DMS79 (cell line): ENCODE measurements at regions not wholly inside any gene's neighbourhood (a gene's known extent, or its start where the extent isn't known, plus 50 kb on each side); places are given as distances from the start of the nearest gene placed in this dataset.
"Not testable (repeated sequence)": the region's sequence is repeated elsewhere in the genome, so short reads cannot be mapped to it uniquely, and the experiment has no call there.

ENCODE experiments used
- DNase-seq: peaks from one replicate; lab custom pipeline; 2025; lab: John Stamatoyannopoulos, UW

- DNase-seq, result no peak
Measured at GRCh38 chr1:59214248-59215208, 82.4 kb upstream of the FGGY start.

- DNase-seq, result no peak
Measured at GRCh38 chr1:59215766-59216291, 81.1 kb upstream of the FGGY start.

GRCh38 chr1:59217439-59217838 is 79.5 kb upstream of the FGGY start:
- not testable (repeated sequence) for DNase-seq

GRCh38 chr1:59218521-59219236 is 78.2 kb upstream of the FGGY start:
- DNase-seq, result no peak

GRCh38 chr1:59219916-59220315 is 77.0 kb upstream of the FGGY start:
- no peak for DNase-seq

GRCh38 chr1:59220356-59220755 is 76.5 kb upstream of the FGGY start:
- DNase-seq, result no peak

- no peak for DNase-seq
Measured at GRCh38 chr1:59223198-59223597, 73.7 kb upstream of the FGGY start.

- no peak for DNase-seq
Measured at GRCh38 chr1:59223989-59224634, 72.8 kb upstream of the FGGY start.

- DNase-seq, result no peak
Measured at GRCh38 chr1:59225594-59226316, 71.1 kb upstream of the FGGY start.

- DNase-seq, result no peak
Measured at GRCh38 chr1:59229138-59229537, 67.8 kb upstream of the FGGY start.

GRCh38 chr1:59230622-59231021 is 66.3 kb upstream of the FGGY start:
- no peak for DNase-seq

- no peak for DNase-seq
Measured at GRCh38 chr1:59232216-59232615, 64.7 kb upstream of the FGGY start.

- no peak for DNase-seq
Measured at GRCh38 chr1:59233444-59233843, 63.5 kb upstream of the FGGY start.

GRCh38 chr1:59236721-59237545 is 60.0 kb upstream of the FGGY start:
- DNase-seq, result no peak

GRCh38 chr1:59237900-59238299 is 59.0 kb upstream of the FGGY start:
- DNase-seq, result no peak

- DNase-seq, result no peak
Measured at GRCh38 chr1:59238333-59238934, 58.5 kb upstream of the FGGY start.

GRCh38 chr1:59238993-59239392 is 57.9 kb upstream of the FGGY start:
- DNase-seq, result no peak

- no peak for DNase-seq
Measured at GRCh38 chr1:59241909-59242308, 55.0 kb upstream of the FGGY start.

- DNase-seq, result no peak
Measured at GRCh38 chr1:59242370-59242769, 54.5 kb upstream of the FGGY start.

- DNase-seq, result no peak
Measured at GRCh38 chr1:59243550-59243949, 53.3 kb upstream of the FGGY start.
